Left forelimb (tissue), 1 donor: ENCODE measurements at regions not wholly inside any gene's neighbourhood (a gene's known extent, or its start where the extent isn't known, plus 50 kb on each side); places are given as distances from the start of the nearest gene placed in this dataset.
"Not testable (repeated sequence)": the region's sequence is repeated elsewhere in the genome, so short reads cannot be mapped to it uniquely, and the experiment has no call there.

Source experiments
- DNase-seq: peaks from one replicate; pipeline ENCODE4 v3.0.0-alpha.2; 2018; ENCODE audit warnings: low spot score

DNA sequence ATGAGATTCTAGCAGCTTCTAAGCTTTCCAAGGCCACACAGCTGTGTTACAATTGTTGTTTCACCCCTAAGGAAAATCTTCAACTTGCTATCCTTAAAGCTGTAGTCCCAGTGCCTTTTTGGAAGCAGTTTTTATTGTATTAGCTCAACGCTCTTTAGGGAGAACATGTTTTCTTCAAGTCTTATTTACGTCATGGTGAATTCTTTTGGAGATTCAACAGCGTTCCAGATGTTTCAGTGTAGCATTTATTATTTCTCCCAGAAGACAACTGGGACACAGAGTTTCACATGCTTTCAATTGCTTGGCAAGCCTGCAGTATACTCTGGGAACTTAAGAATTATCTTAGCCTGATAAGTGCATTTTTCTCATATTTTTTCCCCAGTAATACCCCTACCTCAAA lies 888.3 kb downstream of the PLOD2 start:
- DNase-seq, result no peak

DNA sequence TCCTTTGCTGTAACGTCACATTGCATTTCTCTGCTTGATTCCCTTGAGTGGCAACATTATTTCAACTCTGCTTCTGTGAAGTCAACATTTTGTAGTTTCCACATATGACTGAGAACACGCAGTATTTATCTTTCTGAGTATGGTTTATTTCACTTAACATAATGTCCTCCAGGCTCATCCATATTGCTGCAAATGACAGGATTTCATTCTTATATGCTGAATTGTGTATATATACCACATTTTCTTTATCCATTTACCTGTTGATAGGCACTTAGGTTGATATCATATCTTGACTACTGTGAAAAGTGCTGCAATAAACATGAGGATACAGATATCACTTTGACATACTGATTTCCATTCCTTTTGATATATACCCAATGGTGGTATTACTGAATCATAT lies 878.5 kb downstream of the PLOD2 start:
- no peak for DNase-seq

DNA sequence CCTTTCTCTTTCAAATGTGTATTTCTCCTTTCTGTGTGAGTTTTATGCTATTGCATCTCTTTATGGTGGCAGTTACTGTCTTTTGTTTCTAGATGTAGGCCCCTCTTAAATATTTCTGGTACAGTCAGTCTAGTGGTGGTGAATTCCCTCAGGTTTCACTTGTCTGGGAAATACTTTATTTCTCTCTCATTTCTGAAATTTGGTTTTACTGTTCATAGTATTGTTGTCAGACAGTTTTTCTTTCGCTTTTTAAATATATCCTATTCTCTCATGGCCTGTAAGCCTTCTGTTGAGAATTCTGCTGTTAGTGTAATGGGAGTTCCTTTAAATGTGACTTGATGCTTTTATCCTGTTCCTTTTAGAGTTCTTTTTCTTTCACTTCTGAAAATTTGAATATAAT lies 874.0 kb downstream of the PLOD2 start:
- DNase-seq, result no peak

DNA sequence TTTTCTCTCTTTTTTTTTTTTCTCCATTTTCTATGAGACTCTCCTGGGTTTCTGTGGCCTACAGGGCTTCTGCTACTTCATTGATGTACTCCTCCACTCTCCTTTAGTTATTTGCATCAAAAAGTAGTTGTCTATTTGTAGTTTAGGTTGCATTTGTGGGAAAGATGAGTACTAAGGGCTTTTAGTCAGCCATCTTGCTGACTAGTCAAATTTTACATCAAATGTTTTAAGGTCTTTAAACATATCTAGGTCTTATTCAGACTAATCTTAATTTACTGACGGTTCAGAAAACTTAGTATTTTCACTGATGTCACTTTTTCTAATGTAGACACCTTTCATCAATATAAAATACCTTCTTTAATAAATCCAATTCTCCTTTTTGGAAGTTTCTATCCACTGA lies 871.0 kb downstream of the PLOD2 start:
- no peak for DNase-seq

DNA sequence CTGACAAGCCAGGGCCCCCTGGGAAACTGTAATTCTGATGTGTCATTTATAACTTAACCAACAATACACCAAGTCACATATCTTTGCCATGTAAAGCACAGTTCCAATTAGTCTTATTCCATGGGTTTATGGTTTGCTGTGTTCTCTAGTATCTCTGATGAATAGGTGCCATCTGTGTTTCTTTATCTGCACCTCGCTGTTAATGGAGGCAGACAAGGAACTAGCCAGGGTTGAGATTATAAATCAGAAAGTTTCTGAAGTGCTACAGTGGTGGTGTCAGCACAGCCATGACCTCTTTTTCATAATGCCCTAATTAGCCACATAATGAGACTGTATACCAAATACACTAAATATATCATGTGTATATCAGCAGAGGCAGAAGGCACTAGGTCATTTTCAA lies 866.4 kb downstream of the PLOD2 start:
- DNase-seq, result no peak

DNA sequence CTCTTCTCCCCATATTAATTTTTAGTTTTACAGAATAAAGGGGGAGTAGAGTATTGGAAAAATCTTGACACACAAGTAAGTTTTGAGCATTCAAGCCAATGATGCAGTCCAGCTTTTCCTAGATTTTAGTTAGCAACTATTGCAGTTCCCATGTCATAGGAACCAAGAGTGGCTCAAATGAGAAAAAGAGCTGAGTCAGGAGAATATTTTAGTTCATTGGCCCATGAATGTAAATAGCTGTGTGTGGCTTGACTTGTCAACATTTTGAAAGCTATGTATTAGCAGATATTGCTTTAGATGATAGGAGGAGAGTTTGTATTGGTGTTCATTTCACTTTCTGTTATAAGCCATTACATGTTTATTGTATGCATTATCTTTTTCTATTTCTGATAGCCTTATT lies 853.7 kb downstream of the PLOD2 start:
- DNase-seq, result no peak

DNA sequence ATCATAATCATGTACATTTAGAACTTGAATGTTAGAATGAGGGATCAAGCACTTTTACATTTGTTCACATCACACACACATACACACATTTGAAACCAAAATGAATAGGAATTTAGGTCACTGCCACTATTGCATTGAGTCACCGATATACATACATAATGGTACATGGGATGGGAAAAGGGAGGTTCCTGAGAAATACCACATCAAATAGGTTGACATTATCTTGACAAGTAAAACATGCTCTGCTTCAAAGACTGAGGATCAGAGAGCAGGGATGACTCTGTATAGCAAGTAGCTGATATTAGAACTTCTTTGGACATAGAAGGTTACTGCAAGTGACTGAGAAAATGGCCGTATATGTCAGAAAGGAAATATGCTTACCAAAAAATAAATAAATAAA lies 847.2 kb downstream of the PLOD2 start:
- DNase-seq, result no peak

DNA sequence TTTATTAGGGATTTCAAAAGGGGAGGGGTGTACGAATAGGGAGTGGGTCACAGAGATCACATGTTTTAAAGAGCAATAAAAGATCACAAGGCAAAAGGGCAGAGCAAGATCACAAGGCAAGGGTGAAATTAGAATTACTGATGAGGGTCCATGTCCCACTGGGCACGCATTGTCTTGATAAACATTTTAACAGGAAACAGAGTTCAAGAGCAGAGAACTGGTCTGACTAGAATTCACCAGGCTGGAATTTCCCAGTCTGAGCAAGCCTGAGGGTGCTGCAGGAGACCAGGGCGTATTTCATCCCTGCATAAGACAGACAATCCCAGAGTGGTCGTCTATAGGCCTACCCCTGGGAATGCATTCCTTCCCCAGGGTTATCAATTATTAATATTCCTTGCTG lies 844.7 kb downstream of the PLOD2 start:
- not testable (repeated sequence) for DNase-seq

DNA sequence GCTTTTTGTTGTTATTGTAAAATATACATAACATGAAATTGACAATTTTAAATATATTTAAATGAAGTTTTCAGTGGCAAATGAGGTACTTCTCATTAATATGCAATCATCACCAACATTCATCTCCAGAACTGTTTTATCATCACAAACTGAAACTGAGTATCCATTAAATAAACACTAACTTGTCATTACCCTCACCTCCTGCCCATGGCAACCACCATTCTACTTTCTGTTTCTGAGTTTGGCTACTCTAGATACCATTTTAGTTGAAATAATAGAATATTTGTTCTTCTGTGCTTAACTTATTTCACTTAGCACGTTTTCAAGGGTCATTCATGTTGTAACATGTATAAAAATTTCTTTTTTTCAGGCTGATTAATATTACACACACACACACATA lies 834.3 kb downstream of the PLOD2 start:
- DNase-seq, result no peak

DNA sequence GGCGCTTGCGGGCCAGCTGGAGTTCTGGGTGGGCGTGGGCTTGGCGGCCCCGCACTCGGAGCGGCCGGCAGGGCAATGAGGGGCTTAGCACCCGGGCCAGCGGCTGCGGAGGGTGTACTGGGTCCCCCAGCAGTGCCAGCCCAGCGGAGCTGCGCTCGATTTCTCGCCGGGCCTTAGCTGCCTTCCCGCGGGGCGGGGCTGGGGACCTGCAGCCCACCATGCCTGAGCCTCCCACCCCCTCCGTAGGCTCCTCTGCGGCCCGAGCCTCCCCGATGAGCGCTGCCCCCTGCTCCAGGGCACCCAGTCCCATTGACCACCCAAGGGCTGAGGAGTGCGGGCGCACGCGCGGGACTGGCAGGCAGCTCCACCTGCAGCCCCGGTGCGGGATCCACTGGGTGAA lies 827.6 kb downstream of the PLOD2 start:
- not testable (repeated sequence) for DNase-seq

DNA sequence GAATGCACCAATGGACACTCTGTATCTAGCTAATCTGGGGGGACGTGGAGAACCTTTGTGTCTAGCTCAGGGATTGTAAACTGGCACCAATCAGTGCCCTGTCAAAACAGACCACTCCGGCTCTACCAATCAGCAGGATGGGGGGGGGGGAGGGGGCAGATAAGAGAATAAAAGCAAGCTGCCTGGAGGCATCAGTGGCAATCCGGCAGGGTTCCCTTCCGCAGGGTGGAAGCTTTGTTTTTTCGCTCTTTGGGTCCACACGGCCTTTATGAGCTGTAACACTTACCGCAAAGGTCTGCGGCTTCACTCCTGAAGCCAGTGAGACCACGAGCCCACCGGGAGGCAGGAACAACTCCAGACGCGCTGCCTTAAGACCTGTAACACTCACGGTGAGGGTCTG lies 827.1 kb downstream of the PLOD2 start:
- DNase-seq, result no peak

DNA sequence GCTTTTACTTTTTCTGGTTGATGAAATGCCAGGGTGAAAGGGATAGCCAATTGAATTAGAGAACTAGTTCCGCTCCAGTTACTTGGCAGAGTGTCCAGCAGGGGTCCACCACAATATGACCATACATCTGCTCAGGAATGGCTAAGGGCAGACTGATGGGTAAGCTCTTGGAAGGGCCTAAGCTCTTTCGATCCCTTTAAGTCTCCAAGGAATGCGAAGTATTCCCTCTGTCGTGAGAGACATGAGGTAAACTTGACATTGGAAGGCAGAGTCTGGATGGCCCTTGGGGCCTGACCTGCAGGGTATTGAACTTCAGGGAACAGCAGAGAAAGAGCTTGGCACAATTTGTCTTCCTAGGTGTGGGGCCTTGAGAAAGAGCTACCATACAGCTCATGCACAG lies 805.8 kb downstream of the PLOD2 start:
- DNase-seq, result no peak

DNA sequence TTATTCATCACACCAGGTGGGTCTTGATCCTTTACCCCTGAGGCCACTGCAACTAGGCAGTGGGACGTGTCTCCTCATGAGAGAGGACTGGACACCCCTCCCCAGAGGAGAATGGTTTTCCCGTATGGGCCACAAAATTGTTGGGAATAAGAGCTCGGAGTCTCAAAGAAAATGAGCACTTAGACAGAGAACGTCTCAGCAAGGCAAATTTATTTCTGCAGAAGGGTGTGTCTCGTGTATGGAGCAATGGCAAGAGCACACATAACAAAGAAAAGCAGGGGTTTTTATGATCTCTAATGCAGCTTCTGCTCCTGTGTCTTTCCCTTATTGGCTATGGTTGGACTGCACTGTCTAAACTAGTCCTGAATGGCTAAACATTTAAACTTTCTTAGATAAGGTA lies 803.5 kb downstream of the PLOD2 start:
- DNase-seq, result no peak

DNA sequence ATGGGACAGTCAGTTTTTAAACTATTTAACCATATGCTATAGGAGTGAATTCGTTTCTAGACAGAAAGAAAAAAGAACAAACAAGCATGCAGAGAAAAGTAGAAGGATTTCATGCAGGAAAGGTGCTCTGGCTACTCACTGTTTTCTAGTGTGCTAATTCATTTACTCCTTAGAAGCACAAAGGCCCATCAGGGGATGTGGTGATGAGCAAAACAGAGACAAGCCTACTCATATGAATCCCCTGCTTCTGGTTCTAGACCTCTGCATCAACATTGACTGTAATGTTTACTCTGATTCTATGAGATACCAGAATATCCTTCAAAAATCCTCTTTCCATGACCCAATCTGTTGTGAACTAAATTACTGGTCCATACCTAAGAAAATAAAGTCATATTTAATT lies 801.9 kb downstream of the PLOD2 start:
- DNase-seq, result no peak

DNA sequence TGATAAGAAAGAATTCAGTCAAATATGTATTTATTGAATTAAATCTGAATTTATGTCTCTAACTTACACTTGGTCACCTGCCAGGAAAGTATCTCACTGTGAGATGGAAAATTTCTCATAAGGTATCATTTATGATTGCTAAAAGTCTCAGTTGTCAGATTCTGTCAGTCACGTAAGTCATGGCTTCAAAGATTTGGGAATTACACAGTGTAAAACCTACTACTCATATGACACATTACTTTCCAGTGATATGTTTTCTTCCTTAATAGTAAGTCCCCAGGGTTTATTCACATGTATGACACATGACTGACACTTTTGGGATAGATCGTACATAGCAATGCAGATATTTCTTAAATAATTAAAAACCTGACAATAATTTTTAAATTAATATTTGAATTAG lies 792.2 kb downstream of the PLOD2 start:
- no peak for DNase-seq

DNA sequence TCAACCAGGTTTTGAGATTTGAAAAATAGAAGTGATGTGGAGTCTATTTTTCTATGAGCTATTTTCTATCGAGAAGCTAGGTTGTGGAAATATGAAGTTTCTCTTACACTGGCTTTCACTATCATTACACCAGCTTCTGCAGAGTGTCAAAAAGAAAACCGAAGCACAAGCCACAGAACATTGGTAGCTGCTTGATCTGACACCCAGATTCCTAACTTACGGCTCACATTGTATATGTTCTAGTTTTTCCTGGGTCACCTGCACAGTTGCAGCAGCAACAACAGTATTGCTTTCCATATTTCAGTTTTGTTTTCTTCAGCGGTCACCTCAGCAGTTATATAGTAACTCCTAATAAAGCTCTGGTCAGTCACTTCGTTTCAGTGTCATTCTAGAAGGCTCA lies 790.1 kb downstream of the PLOD2 start:
- DNase-seq, result no peak

DNA sequence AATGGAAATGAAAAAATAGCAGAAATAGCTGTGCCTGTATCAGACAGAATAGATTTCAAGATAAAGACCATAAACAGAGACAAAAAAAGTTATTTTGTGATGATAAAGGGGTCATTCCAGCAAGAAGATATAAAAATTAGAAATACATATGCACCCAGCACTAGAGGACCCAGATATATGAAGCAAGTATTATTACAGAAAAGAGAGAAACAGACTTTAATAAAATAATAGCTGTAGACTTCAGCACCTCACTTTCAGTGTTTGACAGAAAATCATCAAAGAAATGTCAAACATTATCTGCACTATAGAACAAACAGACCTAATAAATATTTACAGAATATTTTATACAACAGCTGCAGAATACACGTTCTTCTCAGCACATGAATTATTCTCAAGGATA lies 783.7 kb downstream of the PLOD2 start:
- DNase-seq, result no peak

DNA sequence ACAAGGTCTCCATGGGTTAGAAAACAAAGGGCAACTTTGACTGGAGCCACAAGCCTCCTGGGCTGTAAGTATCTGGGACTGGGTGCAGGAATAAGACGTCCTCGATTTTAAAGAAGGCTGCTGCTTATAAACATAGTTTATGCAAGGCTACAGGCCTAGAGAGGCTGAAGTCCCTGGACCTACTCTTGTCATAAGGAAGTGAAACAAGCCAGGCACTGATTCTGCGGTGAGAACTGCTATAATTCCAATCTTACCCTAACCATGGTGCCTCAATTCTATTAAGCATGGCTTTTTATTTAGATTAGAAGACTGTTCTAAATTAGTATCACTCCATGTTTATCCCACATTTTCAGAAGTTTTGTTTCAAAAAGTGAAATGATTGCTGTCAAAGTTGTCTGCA lies 777.6 kb downstream of the PLOD2 start:
- DNase-seq, result no peak

DNA sequence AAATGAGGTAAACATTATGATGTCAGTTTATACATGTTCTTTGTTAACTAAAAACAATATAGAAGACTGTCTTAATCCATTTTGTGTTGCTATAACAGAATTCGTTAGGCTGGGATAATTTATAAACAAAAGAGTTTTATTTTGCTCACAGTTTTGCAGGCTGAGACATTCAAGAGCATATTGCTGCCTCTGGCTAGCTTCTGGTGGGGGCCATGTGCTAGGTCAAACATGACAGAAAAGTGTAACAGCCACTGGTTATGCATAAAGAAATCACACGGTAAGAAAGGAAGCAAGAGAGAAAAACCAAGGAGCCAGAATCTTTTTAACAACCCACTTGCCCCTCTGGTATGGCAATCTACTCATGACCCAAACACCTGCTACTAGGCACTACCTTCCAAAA lies 776.7 kb downstream of the PLOD2 start:
- no peak for DNase-seq

DNA sequence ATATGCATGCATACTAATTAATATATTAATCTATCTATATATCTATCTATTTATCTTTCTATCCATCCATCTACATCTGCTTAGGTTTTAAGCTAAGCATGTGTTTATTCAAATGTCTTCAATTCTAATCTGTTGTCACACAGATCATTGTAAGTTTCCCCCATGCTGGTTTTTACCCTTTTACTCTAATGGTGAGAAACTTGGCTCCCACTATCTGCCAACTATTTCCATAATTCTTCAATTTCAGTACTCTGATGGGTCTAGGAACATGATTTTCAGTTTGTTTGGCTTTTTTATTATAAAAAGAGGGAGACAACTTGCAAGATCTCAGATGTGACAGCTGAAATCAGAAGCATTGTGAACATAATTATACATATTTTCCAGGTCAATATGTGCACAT lies 773.8 kb downstream of the PLOD2 start:
- DNase-seq, result no peak

DNA sequence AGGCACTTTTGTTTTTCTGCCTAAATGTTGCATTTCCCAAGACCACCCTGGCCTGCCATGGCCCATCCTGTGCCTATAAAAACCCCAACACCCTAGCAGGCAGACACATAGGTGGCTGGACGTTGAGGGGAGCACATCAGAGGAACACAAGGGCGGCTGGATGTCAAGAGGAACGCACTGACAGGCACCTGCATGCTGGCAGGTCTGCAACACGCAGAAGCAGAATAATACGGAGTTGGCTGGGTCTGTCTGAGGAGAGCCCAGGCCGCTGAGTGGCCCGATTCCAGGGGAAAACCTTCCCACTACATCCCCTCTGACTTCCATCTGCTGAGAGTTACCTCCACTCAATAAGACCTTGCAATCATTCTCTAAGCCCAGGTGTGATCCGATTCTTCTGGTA lies 765.6 kb downstream of the PLOD2 start:
- DNase-seq, result no peak

DNA sequence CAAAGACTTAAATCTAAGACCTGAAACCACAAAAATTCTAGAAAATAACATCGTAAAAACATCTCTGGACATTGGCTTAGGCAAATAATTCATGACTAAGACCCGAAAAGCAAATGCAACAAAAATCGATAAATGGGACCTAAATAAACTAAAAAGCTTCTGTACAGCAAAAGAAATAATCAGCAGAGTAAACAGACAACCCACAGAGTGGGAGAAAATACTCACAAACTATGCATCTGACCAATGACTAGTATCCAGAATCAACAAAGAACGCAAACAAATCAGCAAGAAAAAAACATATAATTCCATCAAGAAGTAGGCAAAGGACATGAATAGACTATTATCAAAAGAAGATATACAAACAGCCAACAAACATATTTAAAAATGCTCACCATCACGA lies 749.4 kb downstream of the PLOD2 start:
- no peak for DNase-seq

DNA sequence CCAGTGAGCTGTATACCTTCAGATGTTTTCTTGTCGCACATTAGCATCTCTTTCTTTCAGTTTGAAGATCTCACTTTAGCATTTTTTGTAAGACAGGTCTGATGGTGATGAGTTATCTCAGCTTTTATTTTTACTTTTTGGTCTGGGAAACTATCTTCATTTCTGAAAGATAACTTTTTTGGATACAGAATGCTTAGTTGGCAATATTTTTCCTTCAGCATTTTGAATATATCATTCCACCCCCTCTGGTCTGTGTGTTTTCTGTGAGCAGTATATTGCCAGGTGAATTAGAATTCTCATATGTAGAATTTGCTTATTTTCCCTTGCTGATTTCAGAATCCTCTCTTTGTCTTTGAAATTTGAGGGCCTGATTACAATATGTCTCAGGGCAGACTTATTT lies 743.3 kb downstream of the PLOD2 start:
- no peak for DNase-seq

DNA sequence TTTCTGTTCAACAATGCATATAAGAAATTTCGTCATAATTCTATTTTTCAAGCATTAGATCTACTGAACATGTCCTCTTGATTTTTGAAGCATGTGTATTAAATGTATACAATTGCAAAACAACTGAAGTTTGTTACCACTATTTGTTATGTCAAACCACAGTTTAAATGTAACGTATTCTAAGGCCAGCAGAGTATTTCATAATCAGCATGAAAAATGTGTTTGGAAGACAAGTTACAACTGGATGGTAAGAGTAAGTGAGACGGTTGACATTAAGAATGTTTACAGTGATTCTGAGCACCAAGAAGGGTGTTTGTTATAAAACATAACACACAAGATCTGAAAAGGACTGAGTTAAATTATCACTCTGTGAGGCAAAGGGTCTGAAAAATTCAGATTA lies 738.4 kb downstream of the PLOD2 start:
- no peak for DNase-seq

DNA sequence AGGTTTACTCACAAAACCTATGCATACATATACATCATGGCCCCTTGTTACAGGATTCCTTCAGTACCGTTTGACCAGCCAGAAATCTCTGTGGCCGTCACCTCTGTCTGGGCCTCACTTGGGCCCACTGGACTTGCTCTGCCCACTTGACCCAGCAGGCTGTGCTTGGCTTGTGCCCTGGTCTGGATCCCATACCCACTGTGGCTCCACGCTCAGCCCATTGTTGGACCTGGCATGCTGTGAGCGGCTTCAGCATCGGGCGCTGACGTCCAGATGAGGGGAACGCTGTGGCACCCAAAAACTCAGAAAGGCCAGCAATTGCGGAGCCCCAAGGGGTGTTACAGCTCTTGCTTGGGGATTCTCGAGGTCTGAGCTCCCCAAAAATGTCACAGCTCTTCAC lies 733.6 kb downstream of the PLOD2 start:
- no peak for DNase-seq
